Prostate gland (tissue), 2 donors: ENCODE measurements at regions not wholly inside any gene's neighbourhood (a gene's known extent, or its start where the extent isn't known, plus 50 kb on each side); places are given as distances from the start of the nearest gene placed in this dataset.

Source experiments
- DNase-seq: peaks from one replicate; pipeline ENCODE4 v3.0.0-alpha.2; 2019; ENCODE audit warnings: low spot score
- H3K27ac ChIP-seq, 2 donors: fragments of 200-600 bp; sonication (generic); 2 replicates each; pipeline ENCODE4 v1.5.1; 2017 to 2019
- H3K27me3 ChIP-seq: fragments of 200-600 bp; sonication (generic); replicated peaks from 2 replicates; pipeline ENCODE4 v1.5.1; 2019; ENCODE audit not compliant: insufficient read depth
- H3K36me3 ChIP-seq, 2 donors: fragments of 200-600 bp; sonication (generic); 1 replicate in 1 of 2; 2 replicates in 1 of 2; pipeline versions ENCODE4 v1.5.1 to v1.8.1; 2017 to 2019
- H3K4me1 ChIP-seq: fragments of 200-600 bp; sonication (generic); replicated peaks from 2 replicates; pipeline ENCODE4 v1.5.1; 2019
- H3K4me3 ChIP-seq, 2 donors: fragments of 200-600 bp; sonication (generic); 2 replicates each; pipeline ENCODE4 v1.5.1; 2017 to 2019
- H3K9me3 ChIP-seq: fragments of 200-600 bp; sonication (generic); 2 replicates; pipeline ENCODE4 v1.5.1; 2017
- POLR2A ChIP-seq: fragments of 450-650 bp; IDR thresholded peaks from one replicate; pipeline ENCODE4 v1.6.1; 2016; ENCODE audit warnings: antibody characterized with exemption, mild to moderate bottlenecking
- POLR2AphosphoS5 ChIP-seq: sonication (generic); formaldehyde crosslinking; IDR thresholded peaks from one replicate; pipeline ENCODE4 v1.6.1; 2017; ENCODE audit warnings: antibody characterized with exemption
- WGBS: methylation state at CpG from one replicate; pipeline ENCODE4 v1.1.5; 2018; 5-methylcytosine and 5-hydroxymethylcytosine counted together
- intact Hi-C: fragments of 100-400 bp; cut with DNase I; formaldehyde crosslinking; loops from one replicate; pipeline ENCODE4 v1.14.2; 2022
- TF ChIP-seq, protein P1 (sequence below), 4 experiments: fragments of 200-600 bp in 2 of 4; fragments of 450-650 bp in 2 of 4; sonication (generic) in 2 of 4; IDR thresholded peaks; 1 replicate in 3 of 4; 2 replicates in 1 of 4; pipeline ENCODE4 v1.5.1; 2016 to 2019; ENCODE audit warnings: antibody characterized with exemption in 4 of 4, mild to moderate bottlenecking in 2 of 4, moderate library complexity in 2 of 4

GRCh38 chr3:20511863-20512505 lies 326.0 kb upstream of the SGO1 start:
- Histone ChIP-seq H3K36me3 (no peaks in the 10 kb centered on the region), H3K27ac (no peak overlapping the region), H3K4me1 (no peaks in the 10 kb centered on the region), H3K9me3 (no peaks in the 10 kb centered on the region), H3K27me3 (no peaks in the 10 kb centered on the region), H3K4me3 (no peak overlapping the region)
- TF ChIP-seq POLR2AphosphoS5: no peak
- TF ChIP-seq, protein P1, sequence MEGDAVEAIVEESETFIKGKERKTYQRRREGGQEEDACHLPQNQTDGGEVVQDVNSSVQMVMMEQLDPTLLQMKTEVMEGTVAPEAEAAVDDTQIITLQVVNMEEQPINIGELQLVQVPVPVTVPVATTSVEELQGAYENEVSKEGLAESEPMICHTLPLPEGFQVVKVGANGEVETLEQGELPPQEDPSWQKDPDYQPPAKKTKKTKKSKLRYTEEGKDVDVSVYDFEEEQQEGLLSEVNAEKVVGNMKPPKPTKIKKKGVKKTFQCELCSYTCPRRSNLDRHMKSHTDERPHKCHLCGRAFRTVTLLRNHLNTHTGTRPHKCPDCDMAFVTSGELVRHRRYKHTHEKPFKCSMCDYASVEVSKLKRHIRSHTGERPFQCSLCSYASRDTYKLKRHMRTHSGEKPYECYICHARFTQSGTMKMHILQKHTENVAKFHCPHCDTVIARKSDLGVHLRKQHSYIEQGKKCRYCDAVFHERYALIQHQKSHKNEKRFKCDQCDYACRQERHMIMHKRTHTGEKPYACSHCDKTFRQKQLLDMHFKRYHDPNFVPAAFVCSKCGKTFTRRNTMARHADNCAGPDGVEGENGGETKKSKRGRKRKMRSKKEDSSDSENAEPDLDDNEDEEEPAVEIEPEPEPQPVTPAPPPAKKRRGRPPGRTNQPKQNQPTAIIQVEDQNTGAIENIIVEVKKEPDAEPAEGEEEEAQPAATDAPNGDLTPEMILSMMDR (IDR thresholded peaks at IDR 0.05): peak in 3 of 4 experiments; percentile 29 to 51 (median 32)
- 52% methylated on average over 4 of the region's 4 CpGs for WGBS
- intact Hi-C loops: loop anchor here (2.0 to 5.0 kb wide), 2 partner anchors 973 to 1380 kb away; no protein-coding TSS in a partner anchor
- no peak for DNase-seq

DNA sequence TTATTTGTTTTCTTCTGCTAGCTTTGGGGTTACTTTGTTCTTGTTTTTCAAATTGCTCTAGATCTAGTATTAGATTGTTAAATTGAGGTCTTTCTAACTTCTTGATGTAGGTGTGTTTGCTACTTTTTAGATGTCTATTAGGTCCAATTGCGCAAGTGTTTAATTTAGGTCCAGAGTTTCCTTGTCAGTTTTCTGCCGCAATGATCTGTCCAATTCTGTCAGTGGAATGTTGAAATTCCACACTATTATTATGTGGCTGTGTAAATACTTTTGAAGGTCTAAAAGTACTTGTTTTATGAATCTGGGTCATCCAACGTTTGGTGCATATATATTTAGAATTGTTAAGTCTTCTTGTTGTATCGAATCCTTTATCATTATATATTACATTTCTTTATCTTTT lies 324.4 kb upstream of the SGO1 start:
- H3K27ac ChIP-seq: no peak overlapping the region
- no peaks in the 10 kb centered on the region for H3K9me3 ChIP-seq
- no peak overlapping the region for H3K4me3 ChIP-seq
- WGBS: 41% methylated on average over 4 of the region's 4 CpGs
- no peak for DNase-seq
- no peaks in the 10 kb centered on the region for H3K27me3 ChIP-seq
- no peaks in the 10 kb centered on the region for H3K4me1 ChIP-seq
- no peaks in the 10 kb centered on the region for H3K36me3 ChIP-seq
- TF ChIP-seq POLR2AphosphoS5 (no peak), POLR2A (no peak)
- TF ChIP-seq, protein P1 (IDR thresholded peaks at IDR 0.05): no peak
- intact Hi-C loops: loop anchor here (2.0 to 5.0 kb wide), 2 partner anchors 974 to 1382 kb away; no protein-coding TSS in a partner anchor

DNA sequence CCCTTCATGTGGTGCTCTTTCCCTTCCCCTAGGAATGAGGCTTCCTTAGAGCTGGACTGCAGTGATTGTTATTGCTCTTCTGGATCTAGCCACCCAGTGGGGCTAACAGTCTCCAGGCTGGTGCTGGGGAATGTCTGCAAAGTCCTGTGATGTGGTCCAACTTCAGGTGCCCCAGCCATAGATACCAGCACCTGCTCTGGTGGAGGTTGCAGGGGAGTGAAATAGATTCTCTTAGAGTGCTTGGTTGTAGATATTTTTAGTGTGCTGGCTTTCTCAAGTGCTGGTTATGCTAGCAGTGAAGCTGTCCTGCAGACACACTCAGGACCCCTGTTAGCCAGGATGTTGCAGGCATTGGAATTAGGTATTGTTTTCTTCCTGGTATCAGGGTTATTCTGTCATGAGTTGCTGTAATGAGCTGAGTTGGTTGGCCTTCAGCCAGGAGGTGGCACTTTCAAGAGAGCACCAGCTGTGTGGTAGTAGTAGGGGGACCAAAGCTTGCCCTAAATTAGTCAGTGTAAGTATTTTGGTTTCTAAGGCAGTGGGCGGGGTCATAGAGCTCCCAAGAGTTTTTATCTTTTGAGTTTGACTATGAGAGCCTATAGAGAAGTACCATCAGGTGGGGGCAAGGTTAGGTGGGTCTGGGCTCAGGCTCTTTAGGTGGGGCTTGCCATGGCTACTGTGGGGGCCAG lies 317.5 kb upstream of the SGO1 start:
- TF ChIP-seq, protein P1 (IDR thresholded peaks at IDR 0.05): no peak
- TF ChIP-seq POLR2AphosphoS5 (no peak), POLR2A (no peak)
- Histone ChIP-seq H3K4me1 (no peaks in the 10 kb centered on the region), H3K4me3 (no peak overlapping the region), H3K36me3 (no peaks in the 10 kb centered on the region), H3K9me3 (no peaks in the 10 kb centered on the region), H3K27me3 (no peaks in the 10 kb centered on the region), H3K27ac (no peak overlapping the region)
- DNase-seq: no peak
- intact Hi-C loops: no loop called here
- WGBS: 97% methylated on average over 1 of the region's 1 CpG

DNA sequence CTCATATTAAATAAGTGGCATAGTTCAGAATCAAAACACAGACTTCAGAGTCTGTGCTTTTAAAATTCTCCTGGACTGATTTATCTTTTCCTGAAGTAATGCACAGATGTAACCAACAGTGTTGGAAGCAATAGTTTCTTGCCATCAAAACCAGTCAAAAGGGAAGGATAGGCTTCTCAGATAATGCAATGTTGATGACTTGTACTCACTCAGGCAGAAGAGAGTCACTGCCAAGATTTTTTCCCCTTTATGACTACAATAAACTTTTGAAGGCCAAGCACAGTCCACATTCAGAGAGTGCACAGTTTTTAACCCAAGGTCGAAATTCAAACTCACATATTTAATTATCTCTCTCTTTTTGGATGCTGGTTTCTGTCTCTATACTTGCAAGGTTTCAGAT lies 305.0 kb upstream of the SGO1 start:
- Histone ChIP-seq H3K36me3 (no peaks in the 10 kb centered on the region), H3K4me3 (no peak overlapping the region), H3K9me3 (no peaks in the 10 kb centered on the region), H3K4me1 (no peaks in the 10 kb centered on the region), H3K27me3 (no peaks in the 10 kb centered on the region), H3K27ac (no peak overlapping the region)
- no peak for DNase-seq
- intact Hi-C loops: no loop called here
- 59% methylated on average over 1 of the region's 1 CpG for WGBS
- TF ChIP-seq, protein P1 (IDR thresholded peaks at IDR 0.05): no peak

GRCh38 chr3:20488151-20488550 lies 302.1 kb upstream of the SGO1 start:
- H3K36me3 ChIP-seq: no peaks in the 10 kb centered on the region
- DNase-seq: no peak
- no peaks in the 10 kb centered on the region for H3K4me1 ChIP-seq
- no peaks in the 10 kb centered on the region for H3K9me3 ChIP-seq
- intact Hi-C loops: no loop called here
- no peak overlapping the region for H3K4me3 ChIP-seq
- H3K27me3 ChIP-seq: no peaks in the 10 kb centered on the region
- no peak overlapping the region for H3K27ac ChIP-seq
- TF ChIP-seq, protein P1 (IDR thresholded peaks at IDR 0.05): no peak
- 89% methylated on average over 3 of the region's 3 CpGs for WGBS
